ENCODE measurements at regions not wholly inside any gene's neighbourhood (a gene's known extent, or its start where the extent isn't known, plus 50 kb on each side); places are given as distances from the start of the nearest gene placed in this dataset.

GRCh38 chr5:15116996-15117395 is 245.4 kb upstream of the ANKH start:
- Mint-ChIP-seq H3K27me3 (ENCODE audit: low read depth) (no peaks in the 10 kb centered on the region), H3K27ac (no peak overlapping the region), H3K4me1 (peaks cover 11% of the 10 kb centered on the region), H3K4me3 (no peak overlapping the region), H3K9me3 (peaks cover 12% of the 10 kb centered on the region), H3K36me3 (peaks cover 2% of the 10 kb centered on the region)
- DNase-seq (ENCODE audit: low spot score in 2 of 2, unreplicated experiment in 2 of 2): no peak
- TF ChIP-seq CTCF (IDR thresholded peaks at IDR 0.05; ENCODE audit: unreplicated experiment): no peak

- H3K9me3 Mint-ChIP-seq: no peaks in the 10 kb centered on the region
- H3K4me3 Mint-ChIP-seq: no peak overlapping the region
- no peak overlapping the region for H3K27ac Mint-ChIP-seq
- H3K27me3 Mint-ChIP-seq (ENCODE audit: low read depth): peaks cover 4% of the 10 kb centered on the region
- H3K36me3 Mint-ChIP-seq: no peaks in the 10 kb centered on the region
- TF ChIP-seq CTCF (IDR thresholded peaks at IDR 0.05; ENCODE audit: unreplicated experiment): no peak
- no peak for DNase-seq (ENCODE audit: low spot score in 2 of 2, unreplicated experiment in 2 of 2)
- peaks cover 9% of the 10 kb centered on the region for H3K4me1 Mint-ChIP-seq
Observed at GRCh38 chr5:15106530-15107283, 235.1 kb upstream of the ANKH start.

GRCh38 chr5:15105799-15106393 is 234.3 kb upstream of the ANKH start:
- Mint-ChIP-seq H3K36me3 (no peaks in the 10 kb centered on the region), H3K27me3 (ENCODE audit: low read depth) (peaks cover 5% of the 10 kb centered on the region), H3K4me1 (peaks cover 9% of the 10 kb centered on the region), H3K27ac (no peak overlapping the region), H3K9me3 (peaks cover under 1% of the 10 kb centered on the region), H3K4me3 (no peak overlapping the region)
- TF ChIP-seq CTCF (IDR thresholded peaks at IDR 0.05; ENCODE audit: unreplicated experiment): peak; percentile 65
- DNase-seq (ENCODE audit: low spot score in 2 of 2, unreplicated experiment in 2 of 2): peak in 1 of 2 experiments; percentile 43

GRCh38 chr5:15103864-15104263 is 232.3 kb upstream of the ANKH start:
- Mint-ChIP-seq H3K9me3 (peaks cover 11% of the 10 kb centered on the region), H3K4me1 (peaks cover 9% of the 10 kb centered on the region), H3K27ac (no peak overlapping the region), H3K4me3 (no peak overlapping the region), H3K27me3 (ENCODE audit: low read depth) (peaks cover 18% of the 10 kb centered on the region), H3K36me3 (no peaks in the 10 kb centered on the region)
- DNase-seq (ENCODE audit: low spot score in 2 of 2, unreplicated experiment in 2 of 2): no peak
- TF ChIP-seq CTCF (IDR thresholded peaks at IDR 0.05; ENCODE audit: unreplicated experiment): no peak

GRCh38 chr5:15103130-15103529 is 231.6 kb upstream of the ANKH start:
- H3K27me3 Mint-ChIP-seq (ENCODE audit: low read depth): peaks cover 18% of the 10 kb centered on the region
- DNase-seq (ENCODE audit: low spot score in 2 of 2, unreplicated experiment in 2 of 2): no peak
- peaks cover 11% of the 10 kb centered on the region for H3K9me3 Mint-ChIP-seq
- peaks cover 9% of the 10 kb centered on the region for H3K4me1 Mint-ChIP-seq
- H3K36me3 Mint-ChIP-seq: no peaks in the 10 kb centered on the region
- no peak overlapping the region for H3K27ac Mint-ChIP-seq
- TF ChIP-seq CTCF (IDR thresholded peaks at IDR 0.05; ENCODE audit: unreplicated experiment): no peak
- no peak overlapping the region for H3K4me3 Mint-ChIP-seq

Measured in mesothelial cell of epicardium (in vitro differentiated cells).